ENCODE measurements at regions not wholly inside any gene's neighbourhood (a gene's known extent, or its start where the extent isn't known, plus 50 kb on each side); places are given as distances from the start of the nearest gene placed in this dataset.

- TF ChIP-seq CTCF (IDR thresholded peaks at IDR 0.05) (no peak), EZH2 (IDR thresholded peaks at IDR 0.05) (no peak), EZH2phosphoT487 (IDR thresholded peaks at IDR 0.05) (no peak)
These were observed 353.8 kb upstream of the HAND2 start for GRCh38 chr4:173883821-173884220.
